CD14-positive monocyte (primary cell): ENCODE measurements at regions not wholly inside any gene's neighbourhood (a gene's known extent, or its start where the extent isn't known, plus 50 kb on each side); places are given as distances from the start of the nearest gene placed in this dataset.

Source experiments
- DNase-seq, 3 donors: peaks; one replicate each; pipeline ENCODE4 v3.0.0-alpha.2; 2011 to 2022
- H2AFZ ChIP-seq: 2 replicates; pipeline ENCODE4 v1.6.0; 2012; ENCODE audit warnings: mild to moderate bottlenecking, low read depth, low read length, inconsistent platforms; ENCODE audit not compliant: insufficient read depth, poor library complexity, severe bottlenecking
- H3K27ac ChIP-seq, 2 donors: 1 replicate in 1 of 2; 2 replicates in 1 of 2; pipeline ENCODE4 v1.5.1; 2012 to 2013; ENCODE audit warnings: low read length in 2 of 2, control low read depth in 1 of 2, inconsistent platforms in 1 of 2, low read depth in 1 of 2, mild to moderate bottlenecking in 1 of 2
- H3K27me3 ChIP-seq, 2 donors: one replicate each; pipeline versions ENCODE4 v1.6.0 to v1.6.1; 2011 to 2013; ENCODE audit warnings: low read length in 2 of 2; ENCODE audit not compliant: control insufficient read depth in 2 of 2, insufficient read depth in 2 of 2
- H3K36me3 ChIP-seq, 2 donors: replicated peaks in 1 of 2; 1 replicate in 1 of 2; 2 replicates in 1 of 2; pipeline versions ENCODE4 v1.5.1 to v1.6.1; 2012 to 2013; ENCODE audit warnings: low read length in 2 of 2, control low read depth in 1 of 2, inconsistent platforms in 1 of 2, mild to moderate bottlenecking in 1 of 2; ENCODE audit not compliant: insufficient read depth in 2 of 2, control insufficient read depth in 1 of 2
- H3K4me1 ChIP-seq, 2 donors: 1 replicate in 1 of 2; 2 replicates in 1 of 2; pipeline versions ENCODE4 v1.5.1 to v1.6.1; 2012 to 2013; ENCODE audit warnings: low read length in 2 of 2, control low read depth in 1 of 2, inconsistent platforms in 1 of 2, mild to moderate bottlenecking in 1 of 2, moderate library complexity in 1 of 2; ENCODE audit not compliant: insufficient read depth in 2 of 2, control insufficient read depth in 1 of 2
- H3K4me2 ChIP-seq: replicated peaks from 2 replicates; pipeline ENCODE3; 2012; ENCODE audit warnings: low read length, moderate library complexity, mild to moderate bottlenecking; ENCODE audit not compliant: poor library complexity, severe bottlenecking; ENCODE audit errors: extremely low read depth
- H3K4me3 ChIP-seq, 3 experiments: fragments of 200-600 bp in 1 of 3; sonication (generic) in 1 of 3; replicated peaks in 1 of 3; 1 replicate in 2 of 3; 2 replicates in 1 of 3; pipeline ENCODE4 v1.5.1; 2011 to 2013; ENCODE audit warnings: low read length in 3 of 3, mild to moderate bottlenecking in 3 of 3, control low read depth in 2 of 3, low read depth in 2 of 3, inconsistent platforms in 1 of 3, moderate library complexity in 1 of 3
- H3K79me2 ChIP-seq: 2 replicates; pipeline ENCODE4 v1.6.0; 2012; ENCODE audit warnings: mild to moderate bottlenecking, control low read depth, inconsistent platforms, low read length, moderate library complexity; ENCODE audit not compliant: insufficient read depth
- H3K9ac ChIP-seq: 2 replicates; pipeline ENCODE4 v1.6.0; 2017; ENCODE audit warnings: low read length, mild to moderate bottlenecking; ENCODE audit not compliant: insufficient read depth, poor library complexity, severe bottlenecking
- H3K9me3 ChIP-seq, 2 donors: replicated peaks in 1 of 2; 1 replicate in 1 of 2; 2 replicates in 1 of 2; pipeline versions ENCODE4 v1.5.1 to v1.6.1; 2012 to 2013; ENCODE audit warnings: low read length in 2 of 2, control low read depth in 1 of 2; ENCODE audit not compliant: control insufficient read depth in 1 of 2, insufficient read depth in 1 of 2
- H4K20me1 ChIP-seq: 2 replicates; pipeline ENCODE4 v1.6.0; 2012; ENCODE audit warnings: mild to moderate bottlenecking, low read length, control low read depth, moderate library complexity; ENCODE audit not compliant: insufficient read depth
- H3K27ac Mint-ChIP-seq, 7 donors: one replicate each; pipeline ENCODE4 v1.8.0; 2020; ENCODE audit warnings: mild to moderate bottlenecking in 7 of 7, mixed read lengths in 7 of 7, moderate library complexity in 6 of 7, inconsistent platforms in 2 of 7
- H3K27me3 Mint-ChIP-seq, 3 donors: one replicate each; pipeline ENCODE4 v1.8.0; 2021 to 2022; ENCODE audit warnings: low read depth in 3 of 3, mild to moderate bottlenecking in 3 of 3, mixed read lengths in 3 of 3, moderate library complexity in 3 of 3, inconsistent platforms in 1 of 3
- H3K36me3 Mint-ChIP-seq, 2 donors: one replicate each; pipeline ENCODE4 v1.8.0; 2020; ENCODE audit warnings: mixed read lengths in 2 of 2, inconsistent platforms in 1 of 2, mild to moderate bottlenecking in 1 of 2
- H3K4me1 Mint-ChIP-seq: one replicate; pipeline ENCODE4 v1.8.0; 2020; ENCODE audit warnings: mild to moderate bottlenecking, mixed read lengths
- H3K4me3 Mint-ChIP-seq, 2 donors: one replicate each; pipeline ENCODE4 v1.8.0; 2020; ENCODE audit warnings: mild to moderate bottlenecking in 2 of 2, mixed read lengths in 2 of 2, moderate library complexity in 1 of 2
- H3K9me3 Mint-ChIP-seq, 7 donors: one replicate each; pipeline ENCODE4 v1.8.0; 2020 to 2022; ENCODE audit warnings: mixed read lengths in 7 of 7, mild to moderate bottlenecking in 6 of 7, moderate library complexity in 6 of 7, inconsistent platforms in 2 of 7
- WGBS: methylation state at CpG from one replicate; pipeline ENCODE4 v1.1.5; 2013; ENCODE audit warnings: missing lambda C conversion rate; ENCODE audit not compliant: insufficient coverage; 5-methylcytosine and 5-hydroxymethylcytosine counted together
- intact Hi-C, 2 donors: fragments of 100-400 bp; cut with micrococcal nuclease; formaldehyde crosslinking; loops; one replicate each; pipeline versions ENCODE4 v1.15.0 to v1.15.1; 2023
- TF ChIP-seq, protein P1 (sequence below): fragments of 200-600 bp; IDR thresholded peaks from one replicate; pipeline ENCODE4 v1.8.0; 2022; ENCODE audit warnings: antibody characterized with exemption, mild to moderate bottlenecking

DNA sequence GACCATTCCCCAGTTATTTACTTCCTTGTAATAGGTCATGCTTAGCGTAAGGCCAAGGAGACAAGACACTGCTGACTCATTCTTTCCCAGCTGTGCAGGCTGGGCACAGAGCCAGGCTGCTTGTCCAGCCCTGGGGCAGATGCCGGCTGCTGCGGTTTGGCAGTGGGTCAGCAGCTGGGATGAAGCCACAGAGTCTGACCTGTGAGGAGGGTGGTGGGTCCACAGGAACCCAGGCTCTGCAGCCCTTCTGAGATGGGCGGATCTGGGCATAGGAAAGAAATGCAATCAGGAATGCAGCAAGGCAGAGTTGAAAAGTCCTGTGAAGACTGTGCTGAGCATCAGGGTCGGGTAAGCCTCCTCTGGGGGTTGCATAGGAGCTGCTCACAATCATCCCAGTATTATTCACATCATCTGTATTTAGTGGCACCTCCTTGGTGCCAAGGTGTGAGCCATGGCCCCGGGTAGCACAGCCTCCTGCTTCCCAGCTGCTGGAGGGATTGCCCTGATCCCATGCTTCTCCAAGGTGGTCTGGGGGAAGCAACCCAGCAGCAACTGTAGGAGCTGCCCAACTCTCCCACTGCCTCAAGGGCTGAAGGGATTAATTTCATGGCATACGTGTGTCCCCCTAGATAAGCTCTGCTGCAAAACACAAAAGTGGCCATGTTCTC, 139.0 kb downstream of the DDX1 start:
- DNase-seq: peak in 1 of 3 donors; percentile 9
- H3K27me3 Mint-ChIP-seq: peaks cover 0 to 3% (median 0%) of the 10 kb centered on the region in 3 donors

DNA sequence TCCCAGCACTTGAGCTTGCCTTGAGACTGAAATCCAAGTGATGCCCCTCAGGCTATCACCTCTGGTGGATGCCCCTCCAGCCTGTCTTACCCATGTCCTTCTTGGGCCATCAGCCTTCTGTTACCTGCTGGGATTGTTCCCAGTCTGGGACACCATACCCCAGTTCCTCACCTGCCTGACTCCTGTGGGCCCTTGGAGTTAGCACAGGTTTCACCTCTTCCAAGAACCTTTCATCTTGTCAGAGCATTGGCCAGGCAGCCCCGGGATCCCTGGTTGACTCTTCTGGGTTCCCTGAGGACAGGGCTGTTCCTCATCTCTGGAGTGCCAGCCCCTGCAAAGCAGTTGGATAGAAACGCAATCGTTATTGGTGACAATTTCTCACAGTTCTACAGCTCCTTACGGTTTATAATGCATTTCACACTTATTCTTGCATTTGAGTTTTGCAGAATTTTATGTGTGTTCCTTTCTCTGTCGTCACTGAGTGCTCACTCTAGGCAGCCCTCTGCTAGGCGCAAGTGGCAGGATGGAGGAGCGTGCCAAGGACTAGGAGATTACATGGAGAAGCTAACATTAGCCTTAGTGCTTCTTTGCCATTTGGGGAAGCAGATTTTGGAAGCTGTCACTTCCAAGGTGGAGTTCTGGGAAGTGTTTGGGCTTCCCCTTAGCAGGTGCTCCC, 139.7 kb downstream of the DDX1 start:
- Histone ChIP-seq H3K79me2 (no peaks in the 10 kb centered on the region), H3K27ac (no peak overlapping the region), H3K4me2 (no peak overlapping the region), H2AFZ (no peak overlapping the region), H4K20me1 (no peaks in the 10 kb centered on the region), H3K27me3 (no peaks in the 10 kb centered on the region), H3K36me3 (no peaks in the 10 kb centered on the region), H3K9me3 (no peaks in the 10 kb centered on the region), H3K9ac (no peak overlapping the region), H3K4me1 (no peaks in the 10 kb centered on the region), H3K4me3 (no peak overlapping the region)
- TF ChIP-seq, protein P1, sequence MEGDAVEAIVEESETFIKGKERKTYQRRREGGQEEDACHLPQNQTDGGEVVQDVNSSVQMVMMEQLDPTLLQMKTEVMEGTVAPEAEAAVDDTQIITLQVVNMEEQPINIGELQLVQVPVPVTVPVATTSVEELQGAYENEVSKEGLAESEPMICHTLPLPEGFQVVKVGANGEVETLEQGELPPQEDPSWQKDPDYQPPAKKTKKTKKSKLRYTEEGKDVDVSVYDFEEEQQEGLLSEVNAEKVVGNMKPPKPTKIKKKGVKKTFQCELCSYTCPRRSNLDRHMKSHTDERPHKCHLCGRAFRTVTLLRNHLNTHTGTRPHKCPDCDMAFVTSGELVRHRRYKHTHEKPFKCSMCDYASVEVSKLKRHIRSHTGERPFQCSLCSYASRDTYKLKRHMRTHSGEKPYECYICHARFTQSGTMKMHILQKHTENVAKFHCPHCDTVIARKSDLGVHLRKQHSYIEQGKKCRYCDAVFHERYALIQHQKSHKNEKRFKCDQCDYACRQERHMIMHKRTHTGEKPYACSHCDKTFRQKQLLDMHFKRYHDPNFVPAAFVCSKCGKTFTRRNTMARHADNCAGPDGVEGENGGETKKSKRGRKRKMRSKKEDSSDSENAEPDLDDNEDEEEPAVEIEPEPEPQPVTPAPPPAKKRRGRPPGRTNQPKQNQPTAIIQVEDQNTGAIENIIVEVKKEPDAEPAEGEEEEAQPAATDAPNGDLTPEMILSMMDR: no peak
- Mint-ChIP-seq H3K4me3 (no peak overlapping the region), H3K4me1 (no peaks in the 10 kb centered on the region), H3K9me3 (no peaks in the 10 kb centered on the region), H3K36me3 (no peaks in the 10 kb centered on the region), H3K27me3 (peaks cover 0 to 3% (median 0%) of the 10 kb centered on the region in 3 donors), H3K27ac (no peak overlapping the region)
- intact Hi-C loops: no loop called here
- 95% methylated on average over 3 of the region's 7 CpGs for WGBS
- DNase-seq: no peak

More for the DNA sequence above, 139.0 kb downstream of the DDX1 start:
- no peak overlapping the region for H3K27ac Mint-ChIP-seq
- H3K36me3 Mint-ChIP-seq: no peaks in the 10 kb centered on the region
- H3K4me1 ChIP-seq: no peaks in the 10 kb centered on the region
- H3K27ac ChIP-seq: no peak overlapping the region
- H3K4me1 Mint-ChIP-seq: no peaks in the 10 kb centered on the region
- H4K20me1 ChIP-seq: no peaks in the 10 kb centered on the region
- TF ChIP-seq, protein P1: no peak
- no peaks in the 10 kb centered on the region for H3K27me3 ChIP-seq
- no peak overlapping the region for H3K4me3 ChIP-seq
- WGBS: 26% methylated on average over 5 of the region's 7 CpGs
- H3K9me3 Mint-ChIP-seq: no peaks in the 10 kb centered on the region
- no peak overlapping the region for H3K4me3 Mint-ChIP-seq
- intact Hi-C loops: no loop called here
- H3K9me3 ChIP-seq: no peaks in the 10 kb centered on the region
- no peak overlapping the region for H3K9ac ChIP-seq
- H3K36me3 ChIP-seq: no peaks in the 10 kb centered on the region
- no peak overlapping the region for H2AFZ ChIP-seq
- no peak overlapping the region for H3K4me2 ChIP-seq
- H3K79me2 ChIP-seq: no peaks in the 10 kb centered on the region
